Colonic mucosa (tissue), 4 donors: ENCODE measurements at regions not wholly inside any gene's neighbourhood (a gene's known extent, or its start where the extent isn't known, plus 50 kb on each side); places are given as distances from the start of the nearest gene placed in this dataset.

Experiments
- DNase-seq: peaks from one replicate; pipeline ENCODE4 v3.0.0-alpha.2; 2020
- H3K27ac ChIP-seq: fragments of 200-600 bp; one replicate; pipeline ENCODE4 v1.8.0; 2021
- H3K27me3 ChIP-seq: fragments of 200-600 bp; one replicate; pipeline ENCODE4 v1.8.0; 2021
- H3K36me3 ChIP-seq: fragments of 200-600 bp; one replicate; pipeline ENCODE4 v1.8.0; 2021
- H3K4me1 ChIP-seq: fragments of 200-600 bp; one replicate; pipeline ENCODE4 v1.8.0; 2021; ENCODE audit warnings: mild to moderate bottlenecking
- H3K4me3 ChIP-seq: fragments of 200-600 bp; one replicate; pipeline ENCODE4 v1.8.0; 2021
- H3K9ac ChIP-seq, 2 donors: one replicate each; pipeline ENCODE4 v1.7.0; 2013; ENCODE audit warnings: control low read depth in 2 of 2, low read depth in 2 of 2, low read length in 2 of 2
- H3K9me3 ChIP-seq: fragments of 200-600 bp; one replicate; pipeline ENCODE4 v1.8.0; 2021
- CTCF ChIP-seq: fragments of 200-600 bp; IDR thresholded peaks from one replicate; pipeline ENCODE4 v1.8.0; 2022; ENCODE audit warnings: antibody characterized with exemption, mild to moderate bottlenecking
- intact Hi-C: fragments of 100-400 bp; cut with DNase I; formaldehyde crosslinking; loops from one replicate; pipeline ENCODE4 v1.14.1; 2022
- donor health status: healthy.
- donor health status: DM: no; HTN: no; CAD: no.
- donor health status: DM: no; HTN: no; CAD: no.

- Histone ChIP-seq H3K27me3 (no peaks in the 10 kb centered on the region), H3K27ac (no peak overlapping the region), H3K4me1 (no peaks in the 10 kb centered on the region), H3K4me3 (no peak overlapping the region), H3K36me3 (no peaks in the 10 kb centered on the region), H3K9me3 (no peaks in the 10 kb centered on the region), H3K9ac (no peak overlapping the region)
- TF ChIP-seq CTCF = no peak
- DNase-seq = no peak
- intact Hi-C loops = no loop called here
Observed at GRCh38 chr4:124085561-124086180, 626.9 kb downstream of the ANKRD50 start.

- DNase-seq = no peak
- no peak overlapping the region for H3K4me3 ChIP-seq
- H3K9ac ChIP-seq = no peak overlapping the region
- no peaks in the 10 kb centered on the region for H3K4me1 ChIP-seq
- H3K27ac ChIP-seq = no peak overlapping the region
- no peak for TF ChIP-seq CTCF
- H3K36me3 ChIP-seq = no peaks in the 10 kb centered on the region
- H3K9me3 ChIP-seq = no peaks in the 10 kb centered on the region
- no peaks in the 10 kb centered on the region for H3K27me3 ChIP-seq
- intact Hi-C loops = no loop called here
Observed at GRCh38 chr4:124090021-124090420, 622.5 kb downstream of the ANKRD50 start.

DNA sequence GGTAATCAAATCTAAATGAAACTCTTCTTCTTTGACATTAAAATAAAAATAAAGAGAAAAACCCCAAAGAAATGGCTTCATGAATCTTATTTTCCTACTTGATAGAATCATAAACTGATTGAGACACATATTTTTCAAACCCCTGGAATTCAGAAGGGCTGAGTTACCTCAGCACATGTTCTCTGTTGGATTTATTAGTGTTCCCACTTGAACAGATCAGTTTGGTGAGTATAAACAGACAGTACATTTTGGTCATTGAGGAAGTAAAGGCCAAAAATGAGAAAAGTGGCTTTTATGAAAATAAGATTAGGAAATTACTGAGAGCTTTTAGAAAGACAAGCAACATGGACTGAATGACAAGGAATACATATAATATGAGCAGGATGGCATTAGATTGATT lies 620.4 kb downstream of the ANKRD50 start:
- DNase-seq = no peak
- intact Hi-C loops = no loop called here
- Histone ChIP-seq H3K9me3 (no peaks in the 10 kb centered on the region), H3K36me3 (no peaks in the 10 kb centered on the region), H3K4me1 (no peaks in the 10 kb centered on the region), H3K9ac (no peak overlapping the region), H3K27me3 (no peaks in the 10 kb centered on the region), H3K27ac (no peak overlapping the region), H3K4me3 (no peak overlapping the region)
- no peak for TF ChIP-seq CTCF

- H3K9ac ChIP-seq = no peak overlapping the region
- no peak for TF ChIP-seq CTCF
- H3K27ac ChIP-seq = no peak overlapping the region
- H3K36me3 ChIP-seq = no peaks in the 10 kb centered on the region
- H3K9me3 ChIP-seq = no peaks in the 10 kb centered on the region
- DNase-seq = no peak
- H3K4me3 ChIP-seq = no peak overlapping the region
- no peaks in the 10 kb centered on the region for H3K4me1 ChIP-seq
- intact Hi-C loops = no loop called here
- no peaks in the 10 kb centered on the region for H3K27me3 ChIP-seq
Observed at GRCh38 chr4:124092541-124092984, 620.0 kb downstream of the ANKRD50 start.

DNA sequence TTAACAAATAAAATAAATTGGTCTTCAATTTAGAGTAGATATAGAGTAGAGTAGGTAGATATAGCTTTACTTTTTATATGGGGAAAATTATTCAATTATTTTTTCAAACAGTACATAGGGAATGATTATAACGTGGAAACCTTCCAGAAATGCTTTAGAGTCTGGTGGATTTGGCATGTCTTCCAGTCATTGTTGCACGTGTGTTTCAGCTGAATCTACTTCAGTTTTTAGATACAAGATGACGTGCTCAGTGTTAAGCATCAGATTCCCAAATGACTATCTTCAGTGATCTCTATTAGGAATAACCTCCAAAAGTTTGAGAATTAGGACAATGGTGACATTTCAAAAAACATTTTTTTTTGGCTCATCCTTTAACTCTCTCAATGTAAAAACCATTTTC lies 616.9 kb downstream of the ANKRD50 start:
- no peak for TF ChIP-seq CTCF
- H3K9ac ChIP-seq = no peak overlapping the region
- H3K27me3 ChIP-seq = no peaks in the 10 kb centered on the region
- no peak for DNase-seq
- H3K36me3 ChIP-seq = no peaks in the 10 kb centered on the region
- H3K9me3 ChIP-seq = no peaks in the 10 kb centered on the region
- no peak overlapping the region for H3K4me3 ChIP-seq
- intact Hi-C loops = no loop called here
- no peak overlapping the region for H3K27ac ChIP-seq
- H3K4me1 ChIP-seq = no peaks in the 10 kb centered on the region
